ENCODE measurements at regions not wholly inside any gene's neighbourhood (a gene's known extent, or its start where the extent isn't known, plus 50 kb on each side); places are given as distances from the start of the nearest gene placed in this dataset.

- TF ChIP-seq CTCF (IDR thresholded peaks at IDR 0.05 in 4 of 5, conservative IDR thresholded peaks at IDR 0.05 in 1 of 5) (no peak), POLR2A (IDR thresholded peaks at IDR 0.05) (no peak)
Measured at GRCh38 chr2:129267559-129267958, 711.9 kb upstream of the RAB6C start.
